WI38 (cell line): ENCODE measurements at regions not wholly inside any gene's neighbourhood (a gene's known extent, or its start where the extent isn't known, plus 50 kb on each side); places are given as distances from the start of the nearest gene placed in this dataset.

Experiments
- H3K4me3 ChIP-seq: 2 replicates; pipeline ENCODE4 v1.5.1; 2011; ENCODE audit warnings: low read depth, mild to moderate bottlenecking, control low read depth, low read length
- CTCF ChIP-seq: IDR thresholded peaks from 2 replicates; pipeline ENCODE4 v1.5.1; 2012; ENCODE audit warnings: low read depth, mild to moderate bottlenecking, control low read depth, low read length

DNA sequence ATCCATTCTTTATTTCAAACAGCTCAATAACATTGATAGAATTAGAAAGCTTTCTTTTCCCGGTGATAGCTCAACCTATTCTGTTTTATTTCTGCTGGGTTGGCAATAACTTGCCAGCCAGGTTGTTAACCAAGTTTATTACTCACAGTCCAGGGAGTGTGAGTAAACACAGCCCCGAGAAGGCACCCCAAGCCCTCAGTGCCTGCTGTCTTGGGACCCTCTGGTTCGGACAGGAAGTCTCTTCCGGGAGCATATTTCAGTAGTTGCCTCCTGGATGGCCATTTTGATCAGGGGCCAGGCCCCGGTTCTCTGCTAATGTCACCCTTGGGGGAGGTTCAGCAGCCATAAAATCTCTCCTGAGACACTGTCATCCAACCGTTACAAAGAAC, 176.8 kb downstream of the INO80D start:
- TF ChIP-seq CTCF, result no peak
- no peak overlapping the region for H3K4me3 ChIP-seq

GRCh38 chr2:205908212-205909183, 177.5 kb downstream of the INO80D start:
- TF ChIP-seq CTCF, result no peak
- no peak overlapping the region for H3K4me3 ChIP-seq

- no peak overlapping the region for H3K4me3 ChIP-seq
- no peak for TF ChIP-seq CTCF
These were observed 179.6 kb downstream of the INO80D start for GRCh38 chr2:205906419-205906818.

DNA sequence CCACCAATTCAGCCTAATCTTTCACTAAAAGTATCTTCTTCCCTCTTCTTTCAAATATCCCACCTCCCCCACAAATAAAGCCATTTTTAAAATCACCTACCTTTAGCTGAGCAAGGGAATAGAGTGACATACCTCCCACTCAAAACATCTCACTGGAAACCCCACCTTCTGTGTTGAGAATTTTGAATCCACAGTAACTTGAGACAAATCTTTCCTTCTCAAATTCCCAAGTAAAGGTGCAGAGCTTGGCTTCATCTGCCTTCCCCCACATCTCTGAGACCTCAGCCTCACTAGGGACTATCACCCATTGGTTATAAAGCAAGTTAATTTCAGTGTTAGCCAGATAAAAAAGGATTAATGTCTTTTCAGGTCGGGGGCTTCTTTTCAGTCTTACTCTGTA, 180.4 kb downstream of the INO80D start:
- no peak overlapping the region for H3K4me3 ChIP-seq
- no peak for TF ChIP-seq CTCF

- TF ChIP-seq CTCF, result no peak
These were observed 181.1 kb downstream of the INO80D start for GRCh38 chr2:205904873-205905272.

GRCh38 chr2:205903549-205904129, 182.3 kb downstream of the INO80D start:
- no peak for TF ChIP-seq CTCF

More at GRCh38 chr2:205904873-205905272, 181.1 kb downstream of the INO80D start:
- no peak overlapping the region for H3K4me3 ChIP-seq

GRCh38 chr2:205902900-205903237, 183.1 kb downstream of the INO80D start:
- no peak overlapping the region for H3K4me3 ChIP-seq
- TF ChIP-seq CTCF, result no peak

More at GRCh38 chr2:205903549-205904129, 182.3 kb downstream of the INO80D start:
- H3K4me3 ChIP-seq, result no peak overlapping the region
